ENCODE measurements at regions not wholly inside any gene's neighbourhood (a gene's known extent, or its start where the extent isn't known, plus 50 kb on each side); places are given as distances from the start of the nearest gene placed in this dataset.
A peak's percentile ranks its signal among the peaks of the same experiment; 100 is the strongest.

DNA sequence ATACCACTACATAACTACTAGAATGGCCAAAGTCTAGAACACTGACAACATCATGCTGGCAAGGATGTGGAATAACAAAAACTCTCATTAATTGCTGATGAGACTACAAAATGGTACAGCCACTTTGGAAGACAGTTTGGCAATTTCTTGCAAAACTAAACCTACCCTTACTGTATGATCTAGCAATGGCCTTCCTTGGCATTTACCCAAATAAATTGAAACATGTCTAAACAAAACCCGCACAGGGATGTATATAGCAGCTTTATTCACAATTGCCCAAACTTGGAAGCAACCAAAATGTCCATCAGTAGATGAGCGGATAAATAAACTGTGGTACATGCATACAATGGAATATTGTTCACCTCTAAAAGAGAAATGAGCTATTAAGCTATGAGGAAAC, 87.9 kb upstream of the SLC24A5 start:
- TF ChIP-seq POLR2A (IDR thresholded peaks at IDR 0.05): no peak
- TF ChIP-seq, protein P1, sequence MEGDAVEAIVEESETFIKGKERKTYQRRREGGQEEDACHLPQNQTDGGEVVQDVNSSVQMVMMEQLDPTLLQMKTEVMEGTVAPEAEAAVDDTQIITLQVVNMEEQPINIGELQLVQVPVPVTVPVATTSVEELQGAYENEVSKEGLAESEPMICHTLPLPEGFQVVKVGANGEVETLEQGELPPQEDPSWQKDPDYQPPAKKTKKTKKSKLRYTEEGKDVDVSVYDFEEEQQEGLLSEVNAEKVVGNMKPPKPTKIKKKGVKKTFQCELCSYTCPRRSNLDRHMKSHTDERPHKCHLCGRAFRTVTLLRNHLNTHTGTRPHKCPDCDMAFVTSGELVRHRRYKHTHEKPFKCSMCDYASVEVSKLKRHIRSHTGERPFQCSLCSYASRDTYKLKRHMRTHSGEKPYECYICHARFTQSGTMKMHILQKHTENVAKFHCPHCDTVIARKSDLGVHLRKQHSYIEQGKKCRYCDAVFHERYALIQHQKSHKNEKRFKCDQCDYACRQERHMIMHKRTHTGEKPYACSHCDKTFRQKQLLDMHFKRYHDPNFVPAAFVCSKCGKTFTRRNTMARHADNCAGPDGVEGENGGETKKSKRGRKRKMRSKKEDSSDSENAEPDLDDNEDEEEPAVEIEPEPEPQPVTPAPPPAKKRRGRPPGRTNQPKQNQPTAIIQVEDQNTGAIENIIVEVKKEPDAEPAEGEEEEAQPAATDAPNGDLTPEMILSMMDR (IDR thresholded peaks at IDR 0.05): no peak
- H3K4me1 ChIP-seq: no peaks in the 10 kb centered on the region
- H3K4me3 ChIP-seq: no peak overlapping the region

DNA sequence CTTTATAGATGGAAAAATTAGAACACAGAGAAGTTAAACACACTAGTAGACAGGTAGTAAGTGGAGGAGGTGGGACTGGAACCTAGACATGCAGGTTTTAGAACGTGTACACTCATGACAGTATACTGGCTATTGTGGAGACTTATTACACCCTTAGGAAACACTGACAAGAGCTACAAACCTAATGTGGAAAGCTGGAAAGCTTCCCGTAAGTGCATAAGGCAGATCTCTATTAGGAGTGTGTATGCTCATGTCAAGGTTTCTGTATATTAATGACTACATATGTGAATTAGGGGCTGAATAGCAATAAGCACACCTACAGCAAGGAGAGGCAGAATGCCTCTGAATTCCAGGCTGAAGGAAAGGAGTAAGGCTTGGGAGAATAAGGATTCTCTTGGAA, 82.6 kb upstream of the SLC24A5 start:
- Histone ChIP-seq H3K4me1 (no peaks in the 10 kb centered on the region), H3K27ac (no peak overlapping the region), H3K27me3 (no peaks in the 10 kb centered on the region), H3K4me3 (no peak overlapping the region), H3K9me3 (no peaks in the 10 kb centered on the region), H3K36me3 (no peaks in the 10 kb centered on the region)
- DNase-seq: no peak
- TF ChIP-seq, protein P1 (IDR thresholded peaks at IDR 0.05): no peak
- no peak for TF ChIP-seq POLR2A (IDR thresholded peaks at IDR 0.05)

More for the DNA sequence above, 87.9 kb upstream of the SLC24A5 start:
- Histone ChIP-seq H3K27ac (no peak overlapping the region), H3K27me3 (no peaks in the 10 kb centered on the region), H3K36me3 (no peaks in the 10 kb centered on the region), H3K9me3 (no peaks in the 10 kb centered on the region)
- DNase-seq: no peak

DNA sequence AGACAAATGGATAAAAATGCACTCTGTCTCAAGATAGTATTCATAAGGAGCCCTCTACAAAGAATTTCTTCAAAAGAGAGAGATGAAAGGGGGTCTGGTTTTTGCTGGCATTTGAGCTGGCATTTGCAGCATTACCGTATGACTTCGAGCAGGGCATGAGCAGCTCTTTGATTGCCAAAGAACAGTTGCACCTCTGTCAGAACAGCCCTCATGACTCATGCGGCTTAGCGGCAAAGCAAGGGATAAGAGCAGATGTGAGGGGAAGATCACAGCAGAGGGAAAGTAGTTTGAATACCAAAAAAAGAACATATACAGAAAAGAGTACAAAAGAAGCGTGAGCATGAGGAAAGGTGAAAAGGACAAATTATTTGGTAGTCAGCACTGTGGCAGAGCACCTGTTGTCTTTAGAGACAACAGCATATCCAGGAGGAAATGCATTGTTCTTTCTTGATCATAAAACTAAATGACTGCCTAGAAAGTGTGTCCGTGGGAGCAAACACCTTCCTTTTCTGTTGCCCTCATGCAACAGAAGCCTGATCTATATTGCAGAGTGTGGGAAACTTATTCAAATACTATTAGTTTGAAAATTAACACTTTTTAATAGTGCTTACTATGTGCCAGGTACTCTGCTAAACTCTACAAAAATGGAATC, 80.5 kb upstream of the SLC24A5 start:
- Histone ChIP-seq H3K27me3 (no peaks in the 10 kb centered on the region), H3K36me3 (no peaks in the 10 kb centered on the region), H3K4me1 (no peaks in the 10 kb centered on the region), H3K9me3 (no peaks in the 10 kb centered on the region), H3K4me3 (no peak overlapping the region), H3K27ac (no peak overlapping the region)
- DNase-seq: peak in 1 of 3 donors; percentile 44
- TF ChIP-seq POLR2A (IDR thresholded peaks at IDR 0.05): no peak
- TF ChIP-seq, protein P1 (IDR thresholded peaks at IDR 0.05): no peak

DNA sequence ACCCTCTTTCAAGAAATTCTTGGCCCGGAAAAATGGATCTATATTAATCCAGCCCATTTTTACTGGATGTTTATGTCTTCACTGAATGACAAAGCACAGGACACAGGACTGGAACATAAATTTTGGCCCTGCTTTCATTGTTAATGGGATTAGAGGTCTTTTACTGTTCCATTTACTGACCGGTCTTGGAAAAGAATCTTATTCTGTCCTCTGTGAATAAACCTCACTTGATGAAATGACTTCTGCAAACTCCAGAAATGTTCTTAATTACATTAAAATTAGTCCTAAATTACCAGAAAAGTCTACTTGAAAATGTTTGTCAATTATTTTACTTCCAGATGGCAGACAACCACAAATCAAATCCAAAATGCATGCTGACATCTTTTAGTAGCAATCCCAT, 79.3 kb upstream of the SLC24A5 start:
- no peak overlapping the region for H3K27ac ChIP-seq
- no peak overlapping the region for H3K4me3 ChIP-seq
- H3K9me3 ChIP-seq: no peaks in the 10 kb centered on the region
- no peak for DNase-seq
- H3K27me3 ChIP-seq: no peaks in the 10 kb centered on the region
- H3K4me1 ChIP-seq: no peaks in the 10 kb centered on the region
- TF ChIP-seq, protein P1 (IDR thresholded peaks at IDR 0.05): no peak
- no peak for TF ChIP-seq POLR2A (IDR thresholded peaks at IDR 0.05)
- no peaks in the 10 kb centered on the region for H3K36me3 ChIP-seq

DNA sequence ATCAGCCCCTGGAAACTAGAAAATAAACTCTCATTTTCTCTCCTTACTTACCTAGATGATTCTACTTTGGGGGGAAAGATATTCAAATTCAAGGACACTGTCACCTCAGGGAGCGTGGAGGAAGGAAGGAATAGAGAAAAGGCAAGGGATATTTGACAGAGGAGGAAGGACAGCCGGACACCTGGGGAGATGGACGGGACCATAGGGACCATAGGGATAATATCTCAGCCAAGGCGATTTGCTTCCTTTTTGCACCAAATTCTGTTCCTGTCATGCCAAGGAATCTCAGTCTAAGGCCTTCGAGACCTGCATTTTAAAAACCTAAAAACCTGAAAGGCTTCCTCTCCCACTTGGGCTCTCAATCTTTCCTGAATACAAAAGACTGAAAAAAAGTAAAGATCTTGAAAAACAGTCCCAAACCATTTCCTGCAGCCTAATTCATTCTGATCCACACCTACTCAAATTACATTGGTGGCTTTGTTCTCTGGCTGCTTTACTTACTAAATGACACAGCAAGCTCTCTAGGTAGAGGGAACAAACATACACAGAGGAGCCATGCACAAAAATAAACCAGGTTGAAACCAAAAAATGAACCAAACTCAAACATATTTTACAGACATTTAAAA, 73.9 kb upstream of the SLC24A5 start:
- no peak for DNase-seq
- Histone ChIP-seq H3K27me3 (no peaks in the 10 kb centered on the region), H3K4me3 (no peak overlapping the region), H3K9me3 (no peaks in the 10 kb centered on the region), H3K36me3 (no peaks in the 10 kb centered on the region), H3K4me1 (no peaks in the 10 kb centered on the region), H3K27ac (no peak overlapping the region)
- no peak for TF ChIP-seq POLR2A (IDR thresholded peaks at IDR 0.05)
- TF ChIP-seq, protein P1 (IDR thresholded peaks at IDR 0.05): no peak
